Right ventricle myocardium superior (tissue), 1 donor: ENCODE measurements at regions not wholly inside any gene's neighbourhood (a gene's known extent, or its start where the extent isn't known, plus 50 kb on each side); places are given as distances from the start of the nearest gene placed in this dataset.

Experiments
- ATAC-seq: fragments of 200-7000 bp; cut with Tn5 transposase; one replicate; pipeline ENCODE4 v1.9.1; 2020; ENCODE audit warnings: mild to moderate bottlenecking; ENCODE audit not compliant: poor library complexity
- DNase-seq: peaks from one replicate; pipeline ENCODE4 v3.0.0-alpha.2; 2020
- intact Hi-C: fragments of 100-400 bp; cut with DNase I; formaldehyde crosslinking; loops from one replicate; pipeline ENCODE4 v1.11.2; 2022
- donor health status: DM: no; HTN: yes; CAD: no; lungs with severe emphysema.

DNA sequence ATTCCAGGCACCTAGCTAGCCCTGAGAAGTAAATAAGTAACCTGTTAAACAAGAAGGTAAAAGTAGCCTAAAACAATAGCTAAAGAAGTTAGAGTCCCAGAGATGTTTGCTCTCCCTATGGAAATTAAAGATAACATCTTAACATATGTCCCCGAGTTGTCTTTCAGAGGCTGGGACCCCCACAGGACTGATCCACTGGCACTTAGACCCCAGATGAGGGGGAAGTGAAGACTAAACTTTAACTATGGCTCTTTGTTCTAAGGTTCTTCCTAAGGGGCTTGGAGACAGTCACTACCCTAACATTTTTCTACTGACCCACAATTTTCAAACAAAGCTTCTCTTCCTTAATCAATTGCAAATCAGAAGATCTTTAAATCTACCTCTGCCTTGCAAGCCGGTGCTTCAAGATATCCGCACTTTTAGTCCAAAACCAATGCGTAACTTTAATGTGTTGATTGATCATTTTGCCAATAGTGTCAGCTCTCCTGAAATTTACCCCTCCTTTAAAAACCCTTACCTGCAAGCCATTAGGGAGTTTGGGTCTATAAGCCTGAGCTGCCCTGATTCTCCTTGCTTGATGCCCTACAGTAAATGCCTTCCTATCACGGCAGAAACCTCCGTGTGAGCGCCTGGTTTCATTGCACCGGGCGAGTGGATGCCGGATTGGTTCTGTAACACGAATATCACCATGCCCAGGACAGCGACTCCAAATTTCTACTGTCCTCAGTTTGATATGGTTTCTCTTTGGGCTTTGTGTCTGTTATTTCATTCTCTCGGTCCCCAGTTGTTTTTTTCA, 404.4 kb downstream of the SIPA1L2 start:
- no peak for ATAC-seq
- intact Hi-C loops: no loop called here

DNA sequence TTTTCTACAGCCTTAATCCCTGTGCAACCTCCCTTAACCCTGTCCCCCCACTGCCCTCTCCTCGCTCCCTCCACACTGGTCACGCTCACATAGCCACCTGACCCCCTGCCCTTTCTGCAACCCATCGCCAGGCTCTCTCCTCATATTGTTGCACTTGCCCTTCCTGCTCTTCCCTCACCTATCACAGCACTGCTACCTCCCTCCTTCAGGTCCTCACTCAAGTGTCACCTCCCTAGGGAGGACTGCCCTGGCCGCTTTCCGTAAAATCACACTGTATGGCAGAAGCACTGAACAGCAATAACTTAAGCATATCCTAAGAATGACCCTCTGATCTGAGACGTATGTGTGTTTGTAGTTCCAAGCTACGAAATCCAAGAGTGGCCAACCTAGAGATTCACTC, 406.0 kb downstream of the SIPA1L2 start:
- intact Hi-C loops: no loop called here
- DNase-seq: no peak
- no peak for ATAC-seq

More for the DNA sequence above, 404.4 kb downstream of the SIPA1L2 start:
- DNase-seq: no peak

DNA sequence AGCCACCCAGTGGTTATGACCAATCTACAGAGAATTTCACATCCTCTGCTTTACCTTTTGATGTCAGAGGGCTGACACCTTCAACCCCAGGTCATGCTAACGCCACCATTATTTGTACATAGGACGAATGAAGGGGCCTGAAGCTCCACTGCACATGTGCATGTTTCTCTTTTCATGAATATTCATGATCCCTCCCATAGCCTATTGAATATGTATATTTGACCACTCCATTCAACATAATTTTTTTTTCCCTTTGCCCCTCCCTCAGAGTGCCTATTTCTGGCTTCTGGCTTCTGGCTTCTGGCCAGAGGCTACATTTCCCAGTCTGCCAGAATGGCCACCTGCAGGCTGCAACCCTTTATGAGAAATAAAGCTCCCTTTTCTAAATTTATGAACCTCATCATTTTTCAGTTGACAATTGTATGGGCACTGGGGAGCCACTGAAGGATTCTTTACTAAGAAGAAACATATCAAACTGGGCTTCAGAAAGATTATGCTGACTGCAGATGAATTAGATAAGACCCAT, 406.7 kb downstream of the SIPA1L2 start:
- intact Hi-C loops: no loop called here
- no peak for DNase-seq
- no peak for ATAC-seq

DNA sequence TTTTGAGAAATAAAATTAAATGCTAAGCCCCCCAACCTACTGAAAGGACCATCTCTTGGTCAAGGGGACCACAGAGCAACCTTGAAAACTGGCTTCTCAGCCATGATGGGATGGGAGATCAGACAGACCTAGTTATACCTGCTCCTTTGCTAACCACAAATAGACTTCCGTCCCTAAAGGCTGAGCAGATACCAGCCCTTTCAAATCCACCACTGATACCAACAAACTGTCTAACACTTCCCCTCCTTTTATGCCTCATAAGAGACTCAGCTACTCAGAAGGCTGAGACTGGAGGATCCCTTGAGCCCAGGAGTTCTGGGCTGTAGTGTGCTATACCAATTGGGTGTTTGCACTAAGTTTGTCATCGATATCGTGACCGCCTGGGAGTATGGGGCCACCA, 407.3 kb downstream of the SIPA1L2 start:
- intact Hi-C loops: no loop called here
- ATAC-seq (no peak), DNase-seq (no peak)

DNA sequence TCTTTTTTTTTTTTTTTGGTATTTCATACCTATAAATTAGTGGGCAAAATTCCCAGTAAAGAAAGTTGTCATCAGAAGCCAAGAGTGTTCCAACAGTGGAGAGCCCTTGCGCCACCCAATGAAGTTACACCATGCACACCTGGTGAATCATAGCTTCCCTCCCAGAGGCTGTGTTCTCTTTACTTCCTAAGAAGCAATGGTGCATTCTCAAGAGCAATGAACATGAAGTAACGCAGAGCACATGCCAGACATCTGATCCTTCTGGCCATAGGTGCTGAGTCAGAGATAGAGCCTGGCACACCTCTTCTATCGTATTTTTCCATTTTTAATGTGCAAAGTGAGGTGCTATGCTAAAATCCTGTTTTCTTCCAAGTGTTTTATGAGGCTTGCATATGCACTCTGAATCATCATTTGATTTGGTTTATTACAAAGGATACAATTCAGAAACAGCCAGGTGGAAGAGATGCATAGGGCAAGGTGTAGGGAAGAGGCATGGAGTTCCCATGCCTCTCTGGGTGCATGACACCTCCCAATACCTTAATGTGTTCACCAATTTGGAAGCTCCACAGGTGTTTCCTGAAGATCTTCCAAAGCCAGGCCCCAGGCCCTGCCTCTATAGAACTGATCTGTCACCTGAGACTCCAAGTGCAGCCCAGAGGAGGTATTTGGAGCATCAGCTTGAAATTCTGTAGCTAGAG, 408.0 kb downstream of the SIPA1L2 start:
- no peak for ATAC-seq
- intact Hi-C loops: no loop called here

DNA sequence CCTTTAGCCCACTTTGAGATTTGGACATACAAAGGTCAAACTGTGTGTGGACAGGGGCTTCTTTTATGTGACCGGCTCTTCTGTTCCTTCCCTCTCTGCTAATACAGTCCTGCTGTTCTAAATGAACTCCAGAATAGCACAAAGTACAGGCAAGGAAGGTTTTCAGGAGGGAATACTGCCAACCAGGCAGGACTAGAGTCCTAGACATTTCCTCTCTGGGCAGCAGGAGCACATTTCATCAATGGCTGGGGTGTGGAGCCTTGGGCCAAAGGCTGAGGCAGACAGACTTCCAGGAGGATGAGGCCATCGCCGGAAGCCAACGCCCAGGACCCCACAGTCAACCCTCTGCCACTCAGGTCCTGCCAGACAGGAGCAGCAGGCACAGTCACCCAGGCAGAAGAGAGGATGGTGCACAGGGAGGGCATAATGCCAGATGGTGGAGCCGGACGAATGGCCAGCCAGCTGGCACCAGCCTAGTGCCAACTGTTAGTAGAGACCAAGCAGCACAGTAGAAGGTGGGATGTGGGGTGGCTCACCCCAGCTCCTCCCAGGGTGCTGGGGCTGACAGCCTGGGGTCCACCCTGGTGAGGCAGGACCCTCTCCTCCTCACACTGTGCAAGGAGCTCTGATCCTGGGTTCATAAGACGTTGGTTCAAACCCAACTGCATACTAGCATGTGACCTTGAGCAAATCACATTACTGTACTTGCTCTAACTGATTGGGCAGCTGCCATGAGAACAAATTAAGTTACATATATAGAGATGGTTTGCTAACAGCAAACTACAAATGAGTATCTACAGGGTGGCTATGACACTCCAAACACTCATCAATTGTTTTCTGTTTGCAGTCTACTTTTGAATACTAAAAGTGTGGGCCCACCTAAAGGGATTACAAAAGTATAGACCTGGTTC, 410.7 kb downstream of the SIPA1L2 start:
- intact Hi-C loops: no loop called here
- DNase-seq (peak; percentile 56), ATAC-seq (peak; percentile 78)

More for the DNA sequence above, 408.0 kb downstream of the SIPA1L2 start:
- no peak for DNase-seq

DNA sequence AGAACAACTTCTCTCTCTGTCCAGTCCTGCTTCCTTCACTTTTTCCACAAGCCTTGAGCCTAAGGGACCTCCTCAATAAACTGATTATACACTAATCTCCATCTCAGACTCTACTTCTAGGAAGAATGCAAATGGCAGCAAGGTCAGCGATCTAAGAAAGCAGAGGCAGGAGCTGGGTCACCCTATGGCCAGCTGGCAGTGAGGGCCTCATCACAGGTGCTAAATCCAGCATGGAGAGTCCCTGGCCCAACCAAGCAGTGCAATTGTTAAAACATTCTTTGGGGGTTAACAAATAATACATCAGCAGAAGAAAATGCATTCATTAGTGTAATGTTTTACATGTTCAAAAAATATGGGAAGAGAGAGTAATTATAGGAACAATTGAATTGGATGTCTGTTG, 416.0 kb downstream of the SIPA1L2 start:
- intact Hi-C loops: no loop called here
- ATAC-seq: no peak
- DNase-seq: no peak

DNA sequence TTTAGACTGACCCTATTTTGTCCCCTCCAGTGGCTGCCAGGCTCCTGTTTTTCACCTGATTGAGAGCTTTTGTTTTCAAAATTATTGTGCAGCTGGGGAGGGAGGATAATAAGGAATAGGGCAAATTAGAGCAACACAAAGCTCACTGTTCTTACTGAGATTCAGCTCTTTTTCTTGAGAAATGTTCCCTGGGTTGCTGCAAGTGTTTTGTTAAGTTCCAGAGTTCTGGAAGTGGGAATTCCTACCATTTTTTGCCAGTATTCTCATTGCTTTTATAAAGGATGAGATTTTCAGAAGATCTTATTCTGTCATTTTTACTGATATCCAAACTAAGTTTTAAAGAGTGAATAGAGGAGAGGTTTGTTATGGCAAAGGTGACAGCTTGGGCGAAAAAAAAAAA, 417.7 kb downstream of the SIPA1L2 start:
- DNase-seq (no peak), ATAC-seq (no peak)
- intact Hi-C loops: no loop called here

DNA sequence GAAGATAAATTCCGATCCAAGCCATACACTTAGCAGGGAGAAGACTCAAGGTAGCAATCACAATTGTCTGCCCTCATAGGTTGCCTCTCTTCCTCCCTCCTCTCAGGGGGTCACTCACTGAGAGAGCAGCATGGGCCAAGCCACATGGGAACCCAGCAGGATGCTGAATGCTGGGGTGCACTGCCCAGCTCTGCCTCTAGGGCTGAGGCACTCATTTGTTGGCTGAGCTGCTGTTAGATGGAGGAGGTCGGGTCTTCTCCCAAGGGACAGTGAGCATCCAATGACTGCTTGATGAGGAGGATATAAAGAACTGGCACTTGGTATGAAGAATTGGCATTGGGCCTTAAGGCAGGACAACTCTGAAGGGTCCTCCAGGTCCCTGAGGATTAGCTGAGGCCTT, 418.8 kb downstream of the SIPA1L2 start:
- ATAC-seq (no peak), DNase-seq (no peak)
- intact Hi-C loops: no loop called here

DNA sequence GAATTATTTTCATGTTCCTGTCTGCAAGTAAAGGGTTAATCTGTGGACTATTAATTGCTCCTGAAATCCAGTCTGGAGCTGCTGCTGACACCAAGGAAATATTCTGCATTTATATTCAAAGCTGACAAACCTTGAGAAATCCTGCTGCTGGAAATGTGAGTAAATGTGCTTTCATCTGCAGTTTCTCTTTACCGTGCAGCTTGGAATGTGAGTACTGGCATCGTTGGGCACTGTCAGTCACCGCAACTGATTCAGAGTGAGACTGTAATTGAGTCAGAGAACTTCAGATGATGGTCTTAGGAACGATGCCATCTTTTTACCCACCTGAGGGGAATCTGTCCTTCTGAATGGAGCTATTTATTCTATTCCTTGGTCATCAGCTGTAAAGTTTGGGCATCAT, 420.6 kb downstream of the SIPA1L2 start:
- intact Hi-C loops: no loop called here
- DNase-seq (no peak), ATAC-seq (no peak)

DNA sequence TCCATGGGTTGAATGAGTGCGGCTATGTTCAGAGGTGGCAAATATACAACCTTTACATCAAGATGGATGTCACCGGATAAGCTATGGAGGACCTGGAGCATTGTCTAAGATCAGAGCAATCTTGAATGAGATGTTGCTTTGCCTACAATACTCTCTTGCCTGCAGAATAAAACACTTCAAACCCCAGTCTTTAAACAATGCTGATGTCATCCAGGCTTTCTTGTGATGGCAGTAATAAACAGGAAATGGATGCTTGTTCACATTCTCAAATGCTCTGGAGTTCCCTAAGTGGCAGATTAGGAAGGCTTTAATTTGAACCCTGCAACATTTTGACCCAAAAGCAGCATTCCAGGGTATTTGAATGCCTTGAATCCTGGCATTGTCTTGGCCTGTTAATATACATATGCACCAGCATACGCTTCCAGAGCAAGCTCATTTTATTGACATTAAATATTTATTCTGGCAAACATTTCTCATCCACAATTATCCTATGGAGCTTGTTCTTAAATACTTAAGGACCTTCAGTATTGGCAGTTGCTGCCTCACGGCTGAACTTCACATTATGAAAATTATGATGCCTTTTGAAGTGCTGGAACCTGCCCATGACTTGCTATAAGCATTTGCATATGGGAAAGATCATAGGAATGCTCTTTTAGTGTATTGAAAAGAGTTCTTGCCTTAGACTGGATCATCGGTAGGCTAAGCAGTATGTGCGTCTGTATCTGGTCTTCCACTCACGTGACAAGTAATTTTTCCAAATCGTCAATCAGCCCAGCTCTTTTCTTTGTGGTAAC, 422.7 kb downstream of the SIPA1L2 start:
- ATAC-seq: no peak
- no peak for DNase-seq
- intact Hi-C loops: no loop called here

DNA sequence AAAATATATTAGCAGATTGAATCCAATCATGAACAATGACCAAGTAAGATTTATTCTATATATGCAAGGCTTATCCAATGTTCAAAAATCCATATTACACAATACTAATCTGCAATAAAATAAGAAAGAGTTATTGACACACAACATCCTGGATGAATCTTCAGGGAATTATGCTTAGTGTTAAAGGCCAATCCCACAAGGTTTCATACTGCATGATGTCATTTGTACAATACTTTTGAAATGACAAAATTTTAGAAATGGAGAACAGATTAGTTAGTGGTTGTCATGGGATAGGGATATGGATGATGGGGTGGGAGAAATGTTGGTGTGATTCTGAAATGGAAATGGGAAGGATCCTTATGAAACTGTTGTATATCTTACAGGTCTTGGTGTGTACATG, 425.7 kb downstream of the SIPA1L2 start:
- DNase-seq (no peak), ATAC-seq (no peak)
- intact Hi-C loops: no loop called here

DNA sequence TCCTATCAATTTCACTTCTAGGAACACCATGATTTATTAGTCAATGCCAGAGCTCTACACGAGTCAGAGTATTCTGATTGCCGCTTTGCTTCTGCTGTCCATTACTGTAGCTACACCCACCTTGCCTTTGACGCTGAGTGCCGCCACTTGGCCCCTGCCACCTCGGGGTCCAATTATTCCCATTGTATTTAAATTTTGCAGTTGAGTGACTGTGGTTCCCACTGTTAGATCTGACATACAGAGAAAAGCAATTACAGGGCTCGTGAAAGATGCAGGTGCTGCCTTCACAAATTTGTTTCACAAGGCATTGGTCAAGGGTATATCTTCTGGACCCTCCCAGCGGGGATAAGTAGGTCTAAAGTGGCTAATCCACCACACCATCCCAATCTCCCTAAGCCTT, 428.9 kb downstream of the SIPA1L2 start:
- ATAC-seq: no peak
- DNase-seq: no peak
- intact Hi-C loops: no loop called here

DNA sequence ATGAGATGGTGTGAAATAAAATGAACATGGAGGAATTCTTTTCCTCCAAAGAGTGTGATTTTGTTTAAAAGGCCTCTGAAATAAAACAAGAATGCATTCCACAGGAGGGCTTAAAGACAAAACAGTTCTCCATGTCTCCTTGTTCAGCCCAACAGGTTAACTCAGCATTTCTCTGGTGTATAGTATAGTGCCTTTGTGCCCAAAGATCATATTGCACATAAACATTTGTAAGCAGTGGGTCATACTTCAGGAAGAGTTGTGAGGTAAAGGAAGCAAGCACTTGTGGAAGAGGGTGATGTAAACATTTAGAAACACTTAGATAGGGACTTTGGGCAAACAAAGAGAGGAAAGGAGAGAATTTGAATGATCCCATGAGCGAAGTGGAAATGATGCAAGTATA, 433.9 kb downstream of the SIPA1L2 start:
- intact Hi-C loops: no loop called here
- no peak for ATAC-seq
- DNase-seq: no peak

DNA sequence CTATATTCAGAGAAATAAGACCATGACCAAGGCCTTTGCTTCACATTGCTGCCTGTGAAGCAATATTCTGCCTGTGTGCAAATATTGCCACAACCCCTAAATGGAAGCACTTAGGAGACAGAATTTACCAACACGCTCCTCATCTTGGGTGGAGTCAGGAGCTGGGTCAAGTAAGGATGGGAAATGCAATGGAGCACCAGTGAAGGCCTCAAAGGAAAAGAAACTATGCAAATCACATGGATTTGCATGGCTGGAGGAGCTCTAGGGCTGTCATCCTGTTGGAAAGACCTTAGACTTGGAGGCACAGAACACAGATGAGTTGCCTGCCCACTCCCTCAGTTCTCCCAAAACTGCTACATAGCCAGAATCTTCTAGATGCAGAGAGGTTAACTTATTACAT, 435.5 kb downstream of the SIPA1L2 start:
- ATAC-seq (no peak), DNase-seq (no peak)
- intact Hi-C loops: no loop called here

DNA sequence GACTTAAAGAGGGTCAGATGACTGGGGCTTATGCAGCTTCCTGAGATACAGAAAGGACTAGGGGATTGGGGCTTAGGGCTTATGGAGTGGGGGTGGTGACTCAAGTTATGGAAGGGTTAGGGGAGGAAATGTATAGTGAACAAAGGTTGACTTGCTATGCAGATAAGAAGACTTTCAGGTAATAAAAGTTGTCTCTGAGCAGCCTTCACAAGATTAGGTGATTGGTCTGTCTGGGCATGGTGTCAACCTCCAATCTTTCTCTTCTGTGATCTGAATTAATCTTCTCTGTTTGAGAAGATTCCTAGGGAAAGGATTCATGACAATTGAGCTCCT, 436.5 kb downstream of the SIPA1L2 start:
- no peak for DNase-seq

DNA sequence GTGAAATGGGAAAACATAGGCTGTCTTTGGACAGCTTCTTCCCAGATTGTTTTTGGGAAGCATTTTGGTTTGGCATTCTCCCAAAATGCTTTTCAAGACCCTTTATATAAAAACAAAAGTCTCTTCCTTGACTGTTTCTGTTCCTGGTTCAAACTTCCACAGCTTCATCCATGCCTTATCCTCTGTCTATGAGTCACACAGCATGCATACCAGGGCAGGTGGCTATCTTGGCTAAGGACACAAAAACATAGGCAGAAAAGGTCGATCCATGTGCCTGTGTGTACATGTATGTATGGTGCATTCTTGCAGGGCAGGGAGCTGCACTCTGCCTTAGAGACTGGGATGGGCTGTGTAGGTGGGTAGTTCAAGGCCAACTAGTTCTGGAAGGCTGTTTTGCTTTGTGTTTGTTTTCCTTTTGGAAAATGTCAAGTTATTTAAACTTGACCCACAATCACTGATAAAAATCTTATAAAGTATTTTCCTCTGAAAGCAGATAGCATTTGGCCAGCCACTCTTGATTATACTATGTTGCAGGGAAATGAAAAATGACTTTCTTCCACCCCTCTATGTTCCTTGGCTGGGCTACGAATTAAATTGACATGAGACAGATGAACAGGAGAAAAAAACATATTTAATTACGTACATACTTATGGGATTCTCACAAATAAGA, 437.0 kb downstream of the SIPA1L2 start:
- DNase-seq (no peak), ATAC-seq (no peak)
- intact Hi-C loops: no loop called here

More for the DNA sequence above, 436.5 kb downstream of the SIPA1L2 start:
- ATAC-seq: no peak
- intact Hi-C loops: no loop called here

DNA sequence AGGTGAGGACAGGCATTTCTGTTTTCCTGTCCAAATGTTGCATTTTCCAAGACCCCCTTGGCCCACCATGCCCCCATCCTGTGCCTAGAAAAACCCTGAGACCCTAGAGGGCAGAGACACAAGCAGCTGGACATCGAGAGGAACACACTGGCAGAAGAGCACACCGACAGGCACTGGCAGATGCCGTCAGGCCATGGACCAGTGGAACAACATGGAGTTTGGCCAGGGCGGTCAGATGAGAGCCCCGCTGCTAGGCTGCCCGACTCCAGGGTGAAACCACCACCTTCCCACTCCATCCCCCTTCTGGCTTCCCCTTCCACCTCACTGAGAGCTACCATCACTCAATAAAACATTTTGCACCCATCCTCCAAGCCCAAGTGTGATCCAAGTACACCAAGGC, 438.4 kb downstream of the SIPA1L2 start:
- intact Hi-C loops: no loop called here
- DNase-seq (no peak), ATAC-seq (no peak)
